Upper lobe of right lung (tissue), 1 donor: ENCODE measurements at regions not wholly inside any gene's neighbourhood (a gene's known extent, or its start where the extent isn't known, plus 50 kb on each side); places are given as distances from the start of the nearest gene placed in this dataset.
"Not testable (repeated sequence)": the region's sequence is repeated elsewhere in the genome, so short reads cannot be mapped to it uniquely, and the experiment has no call there.

Experiments used
- ATAC-seq: fragments of 200-7000 bp; cut with Tn5 transposase; one replicate; pipeline ENCODE4 v1.9.1; 2020; ENCODE audit warnings: mild to moderate bottlenecking, moderate library complexity
- DNase-seq: peaks from one replicate; pipeline ENCODE4 v3.0.0-alpha.2; 2020
- H3K27ac ChIP-seq: fragments of 200-600 bp; one replicate; pipeline ENCODE4 v1.8.0; 2022
- H3K27me3 ChIP-seq: fragments of 200-600 bp; one replicate; pipeline ENCODE4 v1.8.0; 2022; ENCODE audit warnings: mild to moderate bottlenecking
- H3K36me3 ChIP-seq: fragments of 200-600 bp; one replicate; pipeline ENCODE4 v1.8.0; 2022
- H3K4me1 ChIP-seq: fragments of 200-600 bp; one replicate; pipeline ENCODE4 v1.8.0; 2022
- H3K4me3 ChIP-seq: fragments of 200-600 bp; one replicate; pipeline ENCODE4 v1.8.0; 2022; ENCODE audit warnings: mild to moderate bottlenecking
- H3K9me3 ChIP-seq: fragments of 200-600 bp; one replicate; pipeline ENCODE4 v1.8.0; 2022
- intact Hi-C: fragments of 100-400 bp; cut with DNase I; formaldehyde crosslinking; loops from one replicate; pipeline ENCODE4 v1.11.0; 2022
- TF ChIP-seq, protein P1 (sequence below): fragments of 200-600 bp; IDR thresholded peaks from one replicate; pipeline ENCODE4 v1.8.0; 2022; ENCODE audit warnings: antibody characterized with exemption
- donor health status: DM: no; HTN: yes; CAD: no; lungs with severe emphysema.

DNA sequence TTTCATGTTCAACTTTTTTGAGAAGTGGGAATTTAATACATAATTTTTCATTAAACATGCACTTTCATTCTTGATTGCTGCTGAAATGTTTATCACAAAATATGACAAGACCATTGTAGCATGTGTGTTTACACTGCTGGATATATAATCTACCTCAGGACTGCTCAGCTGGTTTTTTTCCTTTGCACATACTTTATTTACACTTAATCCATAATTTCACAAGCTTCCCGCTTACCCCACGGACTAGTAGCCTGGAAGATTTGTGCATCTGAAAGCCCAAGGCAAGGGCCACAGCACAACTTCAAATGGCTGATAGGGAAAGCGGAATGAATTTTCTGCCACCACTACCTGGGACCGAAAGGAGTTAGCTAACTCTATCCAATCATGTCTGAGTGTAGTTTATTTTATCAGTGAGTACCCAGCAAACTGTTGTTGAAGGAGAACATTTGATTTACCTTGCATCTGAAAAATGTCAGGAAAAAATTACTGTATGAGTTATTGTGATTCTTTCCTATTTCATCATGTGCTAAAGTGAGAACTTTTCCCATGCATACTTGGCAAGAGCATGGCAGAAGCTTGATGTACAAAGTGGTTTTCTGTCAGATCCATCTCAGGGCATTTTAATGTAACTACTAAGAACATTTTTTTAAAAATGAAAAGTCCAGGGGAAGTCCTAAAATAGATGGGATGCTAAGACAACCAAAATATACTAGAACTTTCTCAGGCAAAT, 558.2 kb upstream of the USP24 start:
- no peak overlapping the region for H3K4me3 ChIP-seq
- no peaks in the 10 kb centered on the region for H3K4me1 ChIP-seq
- ATAC-seq = no peak
- H3K27ac ChIP-seq = no peak overlapping the region
- H3K9me3 ChIP-seq = no peaks in the 10 kb centered on the region
- no peak for DNase-seq
- H3K27me3 ChIP-seq = no peaks in the 10 kb centered on the region
- intact Hi-C loops = no loop called here
- H3K36me3 ChIP-seq = no peaks in the 10 kb centered on the region
- TF ChIP-seq, protein P1, sequence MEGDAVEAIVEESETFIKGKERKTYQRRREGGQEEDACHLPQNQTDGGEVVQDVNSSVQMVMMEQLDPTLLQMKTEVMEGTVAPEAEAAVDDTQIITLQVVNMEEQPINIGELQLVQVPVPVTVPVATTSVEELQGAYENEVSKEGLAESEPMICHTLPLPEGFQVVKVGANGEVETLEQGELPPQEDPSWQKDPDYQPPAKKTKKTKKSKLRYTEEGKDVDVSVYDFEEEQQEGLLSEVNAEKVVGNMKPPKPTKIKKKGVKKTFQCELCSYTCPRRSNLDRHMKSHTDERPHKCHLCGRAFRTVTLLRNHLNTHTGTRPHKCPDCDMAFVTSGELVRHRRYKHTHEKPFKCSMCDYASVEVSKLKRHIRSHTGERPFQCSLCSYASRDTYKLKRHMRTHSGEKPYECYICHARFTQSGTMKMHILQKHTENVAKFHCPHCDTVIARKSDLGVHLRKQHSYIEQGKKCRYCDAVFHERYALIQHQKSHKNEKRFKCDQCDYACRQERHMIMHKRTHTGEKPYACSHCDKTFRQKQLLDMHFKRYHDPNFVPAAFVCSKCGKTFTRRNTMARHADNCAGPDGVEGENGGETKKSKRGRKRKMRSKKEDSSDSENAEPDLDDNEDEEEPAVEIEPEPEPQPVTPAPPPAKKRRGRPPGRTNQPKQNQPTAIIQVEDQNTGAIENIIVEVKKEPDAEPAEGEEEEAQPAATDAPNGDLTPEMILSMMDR = no peak

DNA sequence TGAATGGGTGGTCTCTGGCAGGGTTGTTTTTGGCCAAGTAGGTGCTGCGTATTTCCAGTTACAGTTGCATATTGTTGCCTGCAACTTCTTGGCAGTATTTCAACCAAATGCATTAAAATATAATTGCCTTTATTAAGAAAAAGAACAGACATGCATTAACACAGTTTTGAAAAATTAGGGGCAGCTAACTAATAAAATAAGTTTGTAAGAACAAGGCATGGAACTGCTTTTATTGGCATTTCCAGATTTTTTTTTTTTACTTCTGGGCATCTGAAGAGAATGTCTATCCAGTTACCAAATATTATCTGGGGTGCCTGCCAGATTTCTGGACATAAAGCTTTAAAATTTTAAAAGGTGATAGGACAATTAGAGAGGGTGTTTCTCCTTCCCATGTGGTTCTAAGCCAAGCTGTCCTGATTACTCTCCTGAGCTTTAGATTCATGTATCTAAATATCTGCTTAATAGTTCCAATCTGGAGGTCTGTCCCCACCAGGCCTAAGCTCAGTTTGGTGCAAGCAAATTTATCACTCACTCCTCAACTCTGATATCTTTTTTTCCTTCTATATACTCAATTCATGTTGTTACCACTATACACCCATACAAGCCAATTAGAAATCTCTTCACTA, 553.3 kb upstream of the USP24 start:
- ATAC-seq = no peak
- H3K4me1 ChIP-seq = no peaks in the 10 kb centered on the region
- TF ChIP-seq, protein P1 = no peak
- intact Hi-C loops = no loop called here
- no peak for DNase-seq
- no peaks in the 10 kb centered on the region for H3K36me3 ChIP-seq
- no peaks in the 10 kb centered on the region for H3K9me3 ChIP-seq
- H3K4me3 ChIP-seq = no peak overlapping the region
- H3K27ac ChIP-seq = no peak overlapping the region
- no peaks in the 10 kb centered on the region for H3K27me3 ChIP-seq

DNA sequence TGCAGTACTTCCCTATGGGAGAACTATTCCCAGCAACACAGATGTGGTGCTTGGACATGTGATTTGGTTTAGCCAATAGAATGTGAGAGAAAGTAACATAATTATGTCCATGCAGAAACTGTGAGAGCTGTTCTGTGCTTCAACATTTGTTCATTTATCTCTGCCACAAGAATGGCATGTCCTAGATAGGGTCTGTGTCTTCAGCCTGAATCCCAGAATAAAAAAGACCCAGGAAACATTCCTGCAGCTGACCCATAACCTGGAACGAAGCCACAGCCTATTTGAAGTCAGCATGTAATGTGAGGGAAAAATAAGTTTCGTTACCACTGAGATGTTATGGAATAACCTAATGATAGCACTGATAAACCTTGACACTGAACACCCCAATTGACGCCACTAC, 552.0 kb upstream of the USP24 start:
- Histone ChIP-seq H3K36me3 (no peaks in the 10 kb centered on the region), H3K4me3 (no peak overlapping the region), H3K9me3 (no peaks in the 10 kb centered on the region), H3K4me1 (no peaks in the 10 kb centered on the region), H3K27ac (no peak overlapping the region), H3K27me3 (no peaks in the 10 kb centered on the region)
- intact Hi-C loops = no loop called here
- DNase-seq = no peak
- TF ChIP-seq, protein P1 = no peak
- no peak for ATAC-seq

DNA sequence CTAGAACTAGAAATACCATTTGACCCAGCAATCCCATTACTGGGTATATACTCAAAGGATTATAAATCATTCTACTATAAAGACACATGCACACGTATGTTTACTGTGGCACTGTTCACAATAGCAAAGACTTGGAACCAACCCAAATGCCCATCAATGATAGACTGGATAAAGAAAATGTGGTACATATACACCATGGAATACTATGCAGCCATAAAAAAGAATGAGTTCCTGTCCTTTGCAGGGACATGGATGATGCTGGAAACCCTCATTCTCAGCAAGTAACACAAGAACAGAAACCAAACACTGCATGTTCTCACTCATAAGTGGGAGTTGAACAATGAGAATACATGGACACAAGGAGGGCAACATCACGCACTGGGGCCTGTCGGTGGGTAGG, 550.3 kb upstream of the USP24 start:
- not testable (repeated sequence) for H3K9me3 ChIP-seq

DNA sequence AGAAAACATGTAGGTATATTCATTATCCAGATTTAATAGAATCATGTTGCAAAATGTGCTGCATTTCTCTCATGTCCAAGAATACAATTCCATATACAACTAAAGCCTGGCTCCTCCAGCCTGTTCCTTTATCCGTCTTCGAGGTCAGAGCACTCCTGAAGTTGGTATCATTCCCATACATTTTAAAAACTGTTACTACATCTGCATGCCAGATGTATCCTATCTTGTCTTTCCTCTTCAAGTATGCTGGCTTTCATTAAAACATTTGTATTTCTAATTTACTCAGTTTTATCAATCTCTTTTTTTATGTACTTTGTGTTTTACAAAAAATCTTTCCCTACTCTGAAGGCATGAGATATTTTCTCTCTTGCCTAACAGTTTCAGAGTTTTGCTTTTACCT, 536.6 kb upstream of the USP24 start:
- intact Hi-C loops = no loop called here
- Histone ChIP-seq H3K4me3 (no peak overlapping the region), H3K27ac (no peak overlapping the region), H3K36me3 (no peaks in the 10 kb centered on the region), H3K27me3 (no peaks in the 10 kb centered on the region), H3K9me3 (no peaks in the 10 kb centered on the region), H3K4me1 (no peaks in the 10 kb centered on the region)
- TF ChIP-seq, protein P1 = no peak
- no peak for ATAC-seq
- DNase-seq = no peak

More for the DNA sequence above, 550.3 kb upstream of the USP24 start:
- H3K36me3 ChIP-seq, H3K27me3 ChIP-seq, ATAC-seq, DNase-seq, intact Hi-C loops, H3K4me3 ChIP-seq, H3K27ac ChIP-seq, H3K4me1 ChIP-seq: not testable (repeated sequence)

DNA sequence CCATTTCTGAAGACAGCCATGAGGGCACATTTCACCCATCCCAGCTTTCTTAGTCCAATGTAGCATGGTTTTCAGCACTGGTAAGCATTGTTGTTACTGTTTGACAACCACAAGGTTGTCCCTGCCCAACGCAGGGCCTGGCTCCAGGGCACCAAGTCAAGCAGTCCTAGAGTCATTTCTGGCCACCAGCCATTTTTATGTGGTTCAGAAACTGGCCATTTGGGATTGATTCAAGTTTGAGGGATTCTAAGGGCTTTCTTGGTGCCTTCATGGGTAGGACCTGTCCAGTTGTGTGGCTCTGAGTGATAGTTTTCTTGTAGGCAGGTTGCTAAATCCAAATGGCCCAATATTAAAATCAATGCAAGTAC, 535.4 kb upstream of the USP24 start:
- no peaks in the 10 kb centered on the region for H3K4me1 ChIP-seq
- no peaks in the 10 kb centered on the region for H3K9me3 ChIP-seq
- H3K4me3 ChIP-seq = no peak overlapping the region
- no peak for ATAC-seq
- intact Hi-C loops = no loop called here
- TF ChIP-seq, protein P1 = no peak
- H3K27me3 ChIP-seq = no peaks in the 10 kb centered on the region
- H3K27ac ChIP-seq = no peak overlapping the region
- DNase-seq = no peak
- no peaks in the 10 kb centered on the region for H3K36me3 ChIP-seq
